ENCODE measurements at regions not wholly inside any gene's neighbourhood (a gene's known extent, or its start where the extent isn't known, plus 50 kb on each side); places are given as distances from the start of the nearest gene placed in this dataset.

- no peak overlapping the region for H3K27ac Mint-ChIP-seq
- H3K36me3 Mint-ChIP-seq: no peaks in the 10 kb centered on the region
- peaks cover 0 to 8% of the 10 kb centered on the region in 2 donors for H3K9me3 Mint-ChIP-seq
- TF ChIP-seq, protein P1, sequence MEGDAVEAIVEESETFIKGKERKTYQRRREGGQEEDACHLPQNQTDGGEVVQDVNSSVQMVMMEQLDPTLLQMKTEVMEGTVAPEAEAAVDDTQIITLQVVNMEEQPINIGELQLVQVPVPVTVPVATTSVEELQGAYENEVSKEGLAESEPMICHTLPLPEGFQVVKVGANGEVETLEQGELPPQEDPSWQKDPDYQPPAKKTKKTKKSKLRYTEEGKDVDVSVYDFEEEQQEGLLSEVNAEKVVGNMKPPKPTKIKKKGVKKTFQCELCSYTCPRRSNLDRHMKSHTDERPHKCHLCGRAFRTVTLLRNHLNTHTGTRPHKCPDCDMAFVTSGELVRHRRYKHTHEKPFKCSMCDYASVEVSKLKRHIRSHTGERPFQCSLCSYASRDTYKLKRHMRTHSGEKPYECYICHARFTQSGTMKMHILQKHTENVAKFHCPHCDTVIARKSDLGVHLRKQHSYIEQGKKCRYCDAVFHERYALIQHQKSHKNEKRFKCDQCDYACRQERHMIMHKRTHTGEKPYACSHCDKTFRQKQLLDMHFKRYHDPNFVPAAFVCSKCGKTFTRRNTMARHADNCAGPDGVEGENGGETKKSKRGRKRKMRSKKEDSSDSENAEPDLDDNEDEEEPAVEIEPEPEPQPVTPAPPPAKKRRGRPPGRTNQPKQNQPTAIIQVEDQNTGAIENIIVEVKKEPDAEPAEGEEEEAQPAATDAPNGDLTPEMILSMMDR (IDR thresholded peaks at IDR 0.05): no peak
- no peak for DNase-seq
- Histone ChIP-seq H3K36me3 (ENCODE audit: control insufficient read depth, insufficient read depth, low read length) (no peaks in the 10 kb centered on the region), H3K4me3 (ENCODE audit: low read length) (no peak overlapping the region), H3K9me3 (ENCODE audit: control insufficient read depth, insufficient read depth, low read length) (peaks cover 8% of the 10 kb centered on the region), H3K27me3 (ENCODE audit: control insufficient read depth, insufficient read depth, low read length) (no peaks in the 10 kb centered on the region), H3K27ac (ENCODE audit: low read length) (no peak overlapping the region), H3K4me1 (ENCODE audit: control insufficient read depth, insufficient read depth, low read length) (no peaks in the 10 kb centered on the region)
- H3K4me1 Mint-ChIP-seq: no peaks in the 10 kb centered on the region
- no peak overlapping the region for H3K4me3 Mint-ChIP-seq
- H3K27me3 Mint-ChIP-seq (ENCODE audit: low read depth in 2 of 2): no peaks in the 10 kb centered on the region
- WGBS (ENCODE audit: insufficient coverage): 81% methylated on average over 5 of the region's 7 CpGs
- intact Hi-C loops (cut with micrococcal nuclease): no loop called here
- ATAC-seq: no peak
Measured at GRCh38 chr7:46682836-46683624, 762.0 kb upstream of the IGFBP3 start.

- no peaks in the 10 kb centered on the region for H3K36me3 Mint-ChIP-seq
- Histone ChIP-seq H3K36me3 (ENCODE audit: control insufficient read depth, insufficient read depth, low read length) (no peaks in the 10 kb centered on the region), H3K9me3 (ENCODE audit: control insufficient read depth, insufficient read depth, low read length) (peaks cover 8% of the 10 kb centered on the region), H3K4me1 (ENCODE audit: control insufficient read depth, insufficient read depth, low read length) (no peaks in the 10 kb centered on the region), H3K27ac (ENCODE audit: low read length) (no peak overlapping the region), H3K4me3 (ENCODE audit: low read length) (no peak overlapping the region), H3K27me3 (ENCODE audit: control insufficient read depth, insufficient read depth, low read length) (no peaks in the 10 kb centered on the region)
- H3K27ac Mint-ChIP-seq: no peak overlapping the region
- H3K9me3 Mint-ChIP-seq: peaks cover 0 to 8% of the 10 kb centered on the region in 2 donors
- TF ChIP-seq, protein P1 (IDR thresholded peaks at IDR 0.05): no peak
- ATAC-seq (no peak), DNase-seq (no peak)
- intact Hi-C loops (cut with micrococcal nuclease): no loop called here
- H3K4me1 Mint-ChIP-seq: no peaks in the 10 kb centered on the region
- H3K27me3 Mint-ChIP-seq (ENCODE audit: low read depth in 2 of 2): no peaks in the 10 kb centered on the region
- 84% methylated on average over 11 of the region's 12 CpGs for WGBS (ENCODE audit: insufficient coverage)
- no peak overlapping the region for H3K4me3 Mint-ChIP-seq
Measured at GRCh38 chr7:46681865-46682503, 760.9 kb upstream of the IGFBP3 start.

- Histone ChIP-seq H3K9me3 (ENCODE audit: control insufficient read depth, insufficient read depth, low read length) (peaks cover 8% of the 10 kb centered on the region), H3K4me1 (ENCODE audit: control insufficient read depth, insufficient read depth, low read length) (no peaks in the 10 kb centered on the region), H3K27me3 (ENCODE audit: control insufficient read depth, insufficient read depth, low read length) (no peaks in the 10 kb centered on the region), H3K27ac (ENCODE audit: low read length) (no peak overlapping the region), H3K4me3 (ENCODE audit: low read length) (no peak overlapping the region), H3K36me3 (ENCODE audit: control insufficient read depth, insufficient read depth, low read length) (no peaks in the 10 kb centered on the region)
- 82% methylated on average over 7 of the region's 7 CpGs for WGBS (ENCODE audit: insufficient coverage)
- Mint-ChIP-seq H3K4me3 (no peak overlapping the region), H3K27ac (no peak overlapping the region), H3K36me3 (no peaks in the 10 kb centered on the region), H3K27me3 (ENCODE audit: low read depth in 2 of 2) (no peaks in the 10 kb centered on the region), H3K4me1 (no peaks in the 10 kb centered on the region), H3K9me3 (peaks cover 0 to 7% of the 10 kb centered on the region in 2 donors)
- intact Hi-C loops (cut with micrococcal nuclease): no loop called here
- TF ChIP-seq, protein P1 (IDR thresholded peaks at IDR 0.05): no peak
- ATAC-seq: no peak
- no peak for DNase-seq
Measured at GRCh38 chr7:46680147-46680546, 759.1 kb upstream of the IGFBP3 start.

Measured in natural killer cell (primary cell).